Stimulated activated CD8-positive, alpha-beta memory T cell treated with anti-CD3 and anti-CD28 coated beads, Interleukin-12 subunit alpha, Interleukin-12 subunit beta, amount 100 ng/mL, for 1 hour (primary cell): ENCODE measurements at regions not wholly inside any gene's neighbourhood (a gene's known extent, or its start where the extent isn't known, plus 50 kb on each side); places are given as distances from the start of the nearest gene placed in this dataset.

Experiments
- DNase-seq: peaks from one replicate; pipeline ENCODE4 v3.0.0-alpha.2; 2020; ENCODE audit warnings: low read depth

DNA sequence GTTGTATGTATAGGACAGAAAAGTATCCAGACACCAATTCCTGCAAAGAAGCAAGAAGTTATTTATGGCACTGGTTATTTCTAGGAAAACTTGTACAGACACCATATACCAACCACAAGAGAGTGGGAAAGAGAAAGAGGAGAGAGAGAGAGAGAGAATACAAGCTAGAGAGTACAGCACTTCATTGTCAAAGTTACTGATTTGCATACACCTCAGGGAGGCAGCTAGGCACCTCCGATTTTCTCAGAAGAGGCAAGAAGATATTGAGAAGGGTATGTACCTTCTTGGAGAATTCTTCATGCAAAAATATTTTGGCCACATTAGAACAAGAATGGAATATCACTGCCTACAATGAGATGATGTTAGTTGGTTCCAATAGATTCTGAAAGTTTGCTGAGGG lies 333.9 kb upstream of the PIK3C3 start:
- no peak for DNase-seq

- DNase-seq: no peak
These were observed 336.9 kb upstream of the PIK3C3 start for GRCh38 chr18:41618147-41618546.

DNA sequence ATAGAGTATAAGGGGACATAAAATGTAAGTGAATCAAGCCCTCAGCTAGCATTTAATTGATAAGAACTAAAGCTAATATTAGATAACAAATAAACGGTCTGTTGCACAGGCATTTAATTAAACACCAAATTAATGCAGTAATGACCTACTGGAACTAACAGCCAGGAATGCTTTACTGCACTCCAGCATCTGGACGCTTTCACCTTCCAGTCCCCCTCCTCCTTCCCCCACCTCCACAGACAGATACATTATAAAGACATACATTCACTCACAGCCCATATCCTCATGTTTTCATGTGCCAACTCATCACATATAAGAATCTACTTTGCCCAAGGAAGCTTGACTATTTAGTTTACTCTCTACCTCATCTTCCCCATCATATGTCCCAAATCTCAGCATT lies 337.4 kb upstream of the PIK3C3 start:
- DNase-seq: no peak

DNA sequence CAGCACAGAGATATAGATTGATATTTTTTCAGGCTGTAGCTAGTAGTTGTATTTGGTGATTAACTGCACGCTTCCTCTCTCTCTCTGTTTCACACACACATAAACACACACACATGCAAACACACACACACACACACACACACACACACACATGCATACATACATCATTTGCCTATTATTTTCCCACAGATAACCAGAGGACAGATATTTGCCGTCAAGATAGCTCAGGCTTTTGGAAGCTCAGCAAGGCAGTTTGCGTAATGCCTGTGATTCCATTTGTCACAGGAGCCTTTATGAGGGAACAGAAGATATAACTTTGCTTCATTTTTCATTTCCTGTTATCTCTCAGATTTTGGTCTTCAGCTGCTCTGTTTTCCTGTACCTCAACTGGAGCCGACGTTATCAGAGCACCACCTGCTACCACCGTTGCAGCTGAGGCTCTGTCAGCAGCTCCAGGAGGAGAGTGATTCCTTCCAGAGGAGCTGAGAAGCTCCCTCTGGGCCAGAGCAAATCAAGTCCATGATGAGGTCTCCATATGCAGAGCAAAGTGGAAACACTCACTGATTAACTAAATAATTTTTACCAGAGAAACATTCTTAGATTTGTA lies 341.9 kb upstream of the PIK3C3 start:
- no peak for DNase-seq

DNA sequence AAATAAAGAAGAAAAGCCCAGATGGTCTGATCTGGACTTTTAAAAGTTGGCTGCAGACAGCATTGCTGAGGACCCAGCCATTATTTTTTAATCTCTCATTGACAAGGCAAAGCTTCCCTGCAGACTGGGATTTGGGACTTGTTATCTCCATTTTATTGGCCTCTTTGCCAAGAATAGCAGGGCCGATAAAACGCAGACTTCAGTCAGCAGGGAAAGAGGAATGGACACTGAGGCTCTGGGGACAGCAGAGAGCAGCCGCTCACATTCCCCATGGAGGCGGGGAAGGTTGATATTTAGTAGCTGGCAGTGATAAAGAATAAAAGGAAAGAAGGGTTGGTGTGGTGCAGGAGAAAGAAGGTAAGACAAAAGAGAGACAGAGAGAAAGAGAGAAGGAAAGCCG lies 350.1 kb upstream of the PIK3C3 start:
- no peak for DNase-seq

- no peak for DNase-seq
These were observed 353.0 kb upstream of the PIK3C3 start for GRCh38 chr18:41602034-41602433.

GRCh38 chr18:41600693-41601391 lies 354.2 kb upstream of the PIK3C3 start:
- DNase-seq: no peak

DNA sequence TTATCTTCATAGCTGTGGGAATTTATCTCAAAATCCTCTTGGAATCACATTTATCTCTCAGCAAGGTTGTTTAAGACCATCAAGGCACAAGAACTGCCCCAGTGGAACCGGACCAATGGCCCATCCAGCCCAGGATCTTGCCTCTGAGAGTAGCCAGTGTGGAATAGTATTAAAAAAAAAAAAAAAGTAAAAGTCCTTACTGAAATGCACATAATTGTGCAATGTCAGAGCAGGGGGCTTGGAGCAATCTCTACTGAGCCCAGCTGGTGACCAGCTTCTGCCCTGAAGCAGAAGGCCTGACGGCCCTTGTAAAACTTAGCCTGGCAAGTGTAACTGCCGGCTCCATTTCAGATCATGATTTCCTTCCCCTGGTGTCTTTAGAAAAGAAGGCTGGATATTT lies 355.6 kb upstream of the PIK3C3 start:
- DNase-seq: no peak

GRCh38 chr18:41594582-41594981 lies 360.5 kb upstream of the PIK3C3 start:
- DNase-seq: no peak

DNA sequence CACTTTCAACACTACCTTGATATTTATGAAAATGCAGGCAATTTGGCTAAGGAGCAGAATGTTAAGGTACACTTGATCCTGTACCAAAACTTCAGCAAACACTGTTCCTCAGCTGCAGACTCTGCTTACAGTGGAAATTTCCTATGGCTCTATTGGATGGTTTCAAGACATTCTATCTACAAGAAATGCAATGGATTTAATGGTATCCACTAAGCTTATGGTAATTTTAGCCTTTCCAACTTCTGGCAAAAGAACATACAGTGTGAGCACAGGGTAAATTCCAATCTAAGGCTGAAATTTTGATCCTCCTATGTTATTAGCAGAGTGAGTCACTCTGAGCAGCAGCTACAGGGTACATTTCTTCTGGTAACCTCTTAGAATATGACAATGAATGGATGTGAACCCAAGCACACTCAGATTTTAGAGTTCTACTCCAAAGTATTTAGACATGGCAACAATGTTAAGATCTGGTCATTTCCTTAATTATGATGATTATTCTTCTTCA lies 361.8 kb upstream of the PIK3C3 start:
- DNase-seq: no peak

DNA sequence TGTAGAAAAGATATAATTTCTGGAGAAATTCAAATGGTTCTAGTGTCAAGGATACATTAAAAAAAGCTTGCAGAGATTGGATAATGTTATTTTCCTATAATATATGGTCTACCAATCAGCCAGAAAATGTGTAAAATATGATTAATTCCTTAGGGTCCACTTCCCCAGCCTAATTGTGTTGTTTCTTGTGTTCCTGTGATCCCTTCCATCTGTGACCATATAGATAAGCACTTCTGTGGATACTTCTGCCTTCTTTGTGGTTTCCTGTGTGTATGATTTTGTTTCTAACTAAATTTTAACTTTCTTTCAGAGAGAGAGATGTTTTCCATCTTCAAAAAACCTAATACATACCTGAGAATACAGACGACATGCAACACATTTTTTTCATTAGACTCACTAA lies 367.1 kb upstream of the PIK3C3 start:
- DNase-seq: no peak

GRCh38 chr18:41585512-41585911 lies 369.5 kb upstream of the PIK3C3 start:
- DNase-seq: no peak

GRCh38 chr18:41579185-41579584 lies 375.8 kb upstream of the PIK3C3 start:
- no peak for DNase-seq

DNA sequence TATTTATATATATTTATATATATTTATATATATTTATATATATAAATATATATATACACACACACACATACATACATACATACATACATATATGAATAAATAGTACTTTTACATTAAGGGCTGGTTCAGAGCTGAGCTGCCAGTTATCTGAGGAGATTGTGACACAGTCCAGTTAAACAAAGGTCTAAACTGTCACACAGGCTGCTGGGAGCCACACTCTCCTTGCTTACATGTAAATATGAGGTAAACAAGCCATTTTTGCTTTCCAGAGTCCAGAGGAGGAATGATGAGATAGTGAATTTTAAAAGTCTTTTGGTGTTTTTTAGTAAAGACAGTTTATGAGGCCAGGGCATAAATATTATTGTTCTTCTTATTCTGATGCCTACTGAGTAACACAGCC lies 377.5 kb upstream of the PIK3C3 start:
- no peak for DNase-seq

- DNase-seq: no peak
These were observed 378.4 kb upstream of the PIK3C3 start for GRCh38 chr18:41576643-41577042.

GRCh38 chr18:41569867-41570266 lies 385.2 kb upstream of the PIK3C3 start:
- no peak for DNase-seq

DNA sequence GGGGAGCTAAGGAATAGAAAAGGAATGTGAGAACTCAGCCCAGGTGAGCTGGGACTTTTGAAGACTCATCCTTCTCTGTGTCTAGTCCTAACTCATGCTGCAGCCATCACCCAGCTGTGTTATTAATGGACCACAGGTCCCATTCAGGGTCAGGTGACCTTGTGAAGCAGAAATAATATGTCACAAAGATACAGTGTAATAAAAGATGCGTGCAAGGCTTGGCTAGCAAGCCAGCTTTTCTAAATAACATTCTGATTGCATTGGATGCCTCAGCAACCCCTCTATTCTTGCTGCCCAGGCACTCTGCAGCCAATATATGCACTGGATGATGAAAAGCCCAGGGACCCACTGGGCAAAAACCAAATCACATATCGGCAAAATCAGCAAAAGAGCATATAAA lies 393.1 kb upstream of the PIK3C3 start:
- DNase-seq: no peak

GRCh38 chr18:41558715-41559114 lies 396.3 kb upstream of the PIK3C3 start:
- no peak for DNase-seq

GRCh38 chr18:41553716-41554115 lies 401.3 kb upstream of the PIK3C3 start:
- DNase-seq: no peak

GRCh38 chr18:41548521-41549260 lies 406.3 kb upstream of the PIK3C3 start:
- no peak for DNase-seq

DNA sequence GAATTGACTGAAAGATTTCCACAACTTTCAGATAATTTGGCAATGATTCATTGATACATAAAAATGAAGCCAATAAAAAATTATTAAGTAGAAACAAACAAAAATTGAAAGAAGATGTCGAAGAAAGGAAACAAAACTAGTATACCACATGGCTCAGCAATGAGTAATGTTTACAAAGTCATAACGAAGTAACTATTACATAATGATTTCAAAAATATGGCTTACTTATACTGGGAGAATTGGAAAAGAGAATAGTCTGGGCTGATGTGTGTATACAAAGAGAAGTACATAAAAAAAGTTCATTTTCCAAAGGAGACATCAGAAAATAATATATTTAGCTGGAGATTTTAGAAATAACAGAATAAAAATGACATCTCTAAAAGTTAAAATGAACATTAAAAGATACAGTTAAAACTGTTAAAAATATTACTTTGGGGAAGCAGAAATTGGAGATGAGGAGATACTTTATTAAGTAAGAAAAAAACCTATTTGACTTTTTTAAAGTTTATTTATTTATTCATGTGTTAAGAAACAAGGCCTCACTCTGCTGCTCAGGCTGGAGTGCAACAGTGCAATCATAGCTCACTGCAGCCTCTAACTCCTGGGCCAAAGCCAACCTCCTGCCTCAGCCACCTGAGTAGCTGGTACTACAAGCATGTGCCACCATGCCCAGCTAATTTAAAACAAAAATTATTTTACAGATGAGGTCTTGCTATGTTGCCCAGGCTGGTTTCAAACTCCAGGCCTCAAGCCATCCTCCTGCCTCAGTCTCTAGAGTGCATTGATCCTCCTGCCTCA lies 409.7 kb upstream of the PIK3C3 start:
- DNase-seq: no peak

DNA sequence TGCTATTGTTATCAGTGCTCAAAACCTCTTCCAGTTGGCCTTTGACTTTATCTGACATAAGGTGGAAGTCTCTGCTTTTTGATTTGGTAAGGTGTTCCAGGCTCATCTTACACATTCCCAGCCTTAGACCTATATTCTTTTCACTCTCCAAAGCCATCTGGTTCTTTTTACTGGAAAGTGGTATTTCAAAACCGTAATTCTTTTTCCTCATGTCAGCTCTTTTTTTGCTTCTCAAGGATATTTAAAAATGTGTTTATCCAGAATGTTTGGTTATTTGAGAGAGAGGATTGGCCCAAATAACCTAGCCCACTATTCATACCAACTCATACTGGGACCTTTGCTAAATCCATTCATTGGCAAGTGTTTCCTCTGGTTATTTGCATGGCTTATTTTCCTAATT lies 411.2 kb upstream of the PIK3C3 start:
- no peak for DNase-seq
